ENCODE measurements at regions not wholly inside any gene's neighbourhood (a gene's known extent, or its start where the extent isn't known, plus 50 kb on each side); places are given as distances from the start of the nearest gene placed in this dataset.
"Not testable (repeated sequence)": the region's sequence is repeated elsewhere in the genome, so short reads cannot be mapped to it uniquely, and the experiment has no call there.

- WGBS (ENCODE audit: extremely low coverage, insufficient coverage, low lambda C conversion rate) = no CpG with 5 or more reads among the region's 5 CpGs
- not testable (repeated sequence) for H3K4ac ChIP-seq (ENCODE audit: low read depth, low read length); H3K9ac ChIP-seq (ENCODE audit: low read length)
These were observed 1535.1 kb downstream of the RPIA start for GRCh38 chr2:90226465-90227072.

GRCh38 chr2:90231199-90231598 is 1539.7 kb downstream of the RPIA start:
- not testable (repeated sequence) for H3K18ac ChIP-seq (ENCODE audit: low read length); H4K5ac ChIP-seq (ENCODE audit: low read length); H3K79me1 ChIP-seq (ENCODE audit: low read length); H3K4me1 ChIP-seq (ENCODE audit: control insufficient read depth, low read depth, low read length); H2BK15ac ChIP-seq (replicated peaks; ENCODE audit: low read depth); H2AK5ac ChIP-seq (ENCODE audit: low read length); H3K36me3 ChIP-seq (ENCODE audit: control insufficient read depth, insufficient read depth, low read length); H2BK5ac ChIP-seq (ENCODE audit: low read length); H3K23ac ChIP-seq (ENCODE audit: low read length); H3K9ac ChIP-seq (ENCODE audit: low read length); H4K8ac ChIP-seq (ENCODE audit: low read depth, low read length); DNase-seq; H3K27me3 ChIP-seq (ENCODE audit: insufficient read depth, low read length, poor library complexity); H3K56ac ChIP-seq (ENCODE audit: low read length); H3K4me2 ChIP-seq (ENCODE audit: low read length); H3K27ac ChIP-seq (ENCODE audit: low read depth, low read length); H2BK120ac ChIP-seq (ENCODE audit: low read depth, low read length); H3K79me2 ChIP-seq (ENCODE audit: control insufficient read depth, insufficient read depth, low read length); H3K4me3 ChIP-seq (ENCODE audit: low read length); H3K4ac ChIP-seq (ENCODE audit: low read depth, low read length)
- no CpG with 5 or more reads among the region's 4 CpGs for WGBS (ENCODE audit: extremely low coverage, insufficient coverage, low lambda C conversion rate)

More at GRCh38 chr2:90226465-90227072, 1535.1 kb downstream of the RPIA start:
- H4K5ac ChIP-seq (ENCODE audit: low read length); H3K79me1 ChIP-seq (ENCODE audit: low read length); H2BK120ac ChIP-seq (ENCODE audit: low read depth, low read length); H3K56ac ChIP-seq (ENCODE audit: low read length); H2BK5ac ChIP-seq (ENCODE audit: low read length); H3K4me1 ChIP-seq (ENCODE audit: control insufficient read depth, low read depth, low read length); H4K8ac ChIP-seq (ENCODE audit: low read depth, low read length); H2AK5ac ChIP-seq (ENCODE audit: low read length); H3K4me2 ChIP-seq (ENCODE audit: low read length); H3K18ac ChIP-seq (ENCODE audit: low read length); H2BK15ac ChIP-seq (replicated peaks; ENCODE audit: low read depth); H3K27me3 ChIP-seq (ENCODE audit: insufficient read depth, low read length, poor library complexity); H3K36me3 ChIP-seq (ENCODE audit: control insufficient read depth, insufficient read depth, low read length); H3K4me3 ChIP-seq (ENCODE audit: low read length); H3K27ac ChIP-seq (ENCODE audit: low read depth, low read length); H3K79me2 ChIP-seq (ENCODE audit: control insufficient read depth, insufficient read depth, low read length); H3K23ac ChIP-seq (ENCODE audit: low read length): not testable (repeated sequence)
- DNase-seq = peak; percentile 37

DNA sequence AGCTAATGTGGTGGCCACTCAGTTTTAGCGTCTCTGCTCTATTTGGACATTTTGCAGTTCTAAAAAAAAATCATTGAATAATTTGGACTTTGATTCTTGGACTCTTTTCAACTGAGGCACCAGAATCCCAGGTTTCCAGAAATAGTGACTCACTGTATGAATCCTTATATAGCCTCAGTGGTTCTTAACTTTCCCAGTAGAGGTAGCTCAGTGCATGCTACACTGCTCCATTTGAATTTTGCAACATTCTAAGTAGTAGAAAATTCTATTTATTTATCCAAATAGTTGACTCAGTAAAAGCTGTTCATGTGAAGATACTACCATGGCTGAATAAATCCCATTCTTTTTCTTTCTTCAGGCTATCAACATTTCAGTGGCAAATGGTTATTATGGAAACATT is 1544.0 kb downstream of the RPIA start:
- H2AK5ac ChIP-seq (ENCODE audit: low read length); H2BK5ac ChIP-seq (ENCODE audit: low read length); H3K4ac ChIP-seq (ENCODE audit: low read depth, low read length); H3K27ac ChIP-seq (ENCODE audit: low read depth, low read length); H3K4me2 ChIP-seq (ENCODE audit: low read length); H3K4me1 ChIP-seq (ENCODE audit: control insufficient read depth, low read depth, low read length); H2BK15ac ChIP-seq (replicated peaks; ENCODE audit: low read depth); H4K5ac ChIP-seq (ENCODE audit: low read length); DNase-seq; H3K36me3 ChIP-seq (ENCODE audit: control insufficient read depth, insufficient read depth, low read length); H3K27me3 ChIP-seq (ENCODE audit: insufficient read depth, low read length, poor library complexity); H4K8ac ChIP-seq (ENCODE audit: low read depth, low read length); H3K79me2 ChIP-seq (ENCODE audit: control insufficient read depth, insufficient read depth, low read length); H3K9ac ChIP-seq (ENCODE audit: low read length); H3K23ac ChIP-seq (ENCODE audit: low read length); H3K4me3 ChIP-seq (ENCODE audit: low read length); H2BK120ac ChIP-seq (ENCODE audit: low read depth, low read length); H3K79me1 ChIP-seq (ENCODE audit: low read length); H3K18ac ChIP-seq (ENCODE audit: low read length); H3K56ac ChIP-seq (ENCODE audit: low read length): not testable (repeated sequence)
- no CpG with 5 or more reads among the region's 1 CpG for WGBS (ENCODE audit: extremely low coverage, insufficient coverage, low lambda C conversion rate)

DNA sequence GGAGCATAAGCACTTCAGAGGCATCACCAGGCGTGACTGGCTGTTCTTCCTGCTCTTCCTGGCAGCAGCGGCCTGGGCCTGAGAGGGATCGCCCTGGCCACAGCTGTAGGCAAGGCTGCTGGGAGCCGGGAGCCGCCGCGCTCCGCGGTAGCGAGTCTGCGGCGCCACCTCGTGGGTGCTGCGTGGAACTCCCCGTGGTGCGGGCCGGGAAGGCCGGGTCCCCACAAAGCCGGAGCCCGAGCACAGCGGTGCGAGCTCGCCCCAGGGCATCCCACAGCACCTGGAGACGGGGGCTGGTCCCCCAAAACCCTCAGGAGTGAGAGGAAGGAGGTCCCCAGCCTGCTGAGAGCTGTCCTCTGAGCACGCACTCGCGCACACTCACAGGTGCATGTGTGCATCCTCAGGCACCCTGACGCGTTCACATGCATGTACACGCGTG is 1546.5 kb downstream of the RPIA start:
- H3K79me1 ChIP-seq (ENCODE audit: low read length); H3K27ac ChIP-seq (ENCODE audit: low read depth, low read length); H2BK120ac ChIP-seq (ENCODE audit: low read depth, low read length); H3K36me3 ChIP-seq (ENCODE audit: control insufficient read depth, insufficient read depth, low read length); H4K8ac ChIP-seq (ENCODE audit: low read depth, low read length); H2AK5ac ChIP-seq (ENCODE audit: low read length); H3K9ac ChIP-seq (ENCODE audit: low read length); H3K4me2 ChIP-seq (ENCODE audit: low read length); H3K4me1 ChIP-seq (ENCODE audit: control insufficient read depth, low read depth, low read length); H3K23ac ChIP-seq (ENCODE audit: low read length); H3K4me3 ChIP-seq (ENCODE audit: low read length); H2BK5ac ChIP-seq (ENCODE audit: low read length); H3K18ac ChIP-seq (ENCODE audit: low read length); H3K56ac ChIP-seq (ENCODE audit: low read length); H3K79me2 ChIP-seq (ENCODE audit: control insufficient read depth, insufficient read depth, low read length); H3K4ac ChIP-seq (ENCODE audit: low read depth, low read length); H4K5ac ChIP-seq (ENCODE audit: low read length); H2BK15ac ChIP-seq (replicated peaks; ENCODE audit: low read depth); H3K27me3 ChIP-seq (ENCODE audit: insufficient read depth, low read length, poor library complexity): not testable (repeated sequence)
- peak; percentile 54 for DNase-seq
- WGBS (ENCODE audit: extremely low coverage, insufficient coverage, low lambda C conversion rate) = no CpG with 5 or more reads among the region's 31 CpGs

DNA sequence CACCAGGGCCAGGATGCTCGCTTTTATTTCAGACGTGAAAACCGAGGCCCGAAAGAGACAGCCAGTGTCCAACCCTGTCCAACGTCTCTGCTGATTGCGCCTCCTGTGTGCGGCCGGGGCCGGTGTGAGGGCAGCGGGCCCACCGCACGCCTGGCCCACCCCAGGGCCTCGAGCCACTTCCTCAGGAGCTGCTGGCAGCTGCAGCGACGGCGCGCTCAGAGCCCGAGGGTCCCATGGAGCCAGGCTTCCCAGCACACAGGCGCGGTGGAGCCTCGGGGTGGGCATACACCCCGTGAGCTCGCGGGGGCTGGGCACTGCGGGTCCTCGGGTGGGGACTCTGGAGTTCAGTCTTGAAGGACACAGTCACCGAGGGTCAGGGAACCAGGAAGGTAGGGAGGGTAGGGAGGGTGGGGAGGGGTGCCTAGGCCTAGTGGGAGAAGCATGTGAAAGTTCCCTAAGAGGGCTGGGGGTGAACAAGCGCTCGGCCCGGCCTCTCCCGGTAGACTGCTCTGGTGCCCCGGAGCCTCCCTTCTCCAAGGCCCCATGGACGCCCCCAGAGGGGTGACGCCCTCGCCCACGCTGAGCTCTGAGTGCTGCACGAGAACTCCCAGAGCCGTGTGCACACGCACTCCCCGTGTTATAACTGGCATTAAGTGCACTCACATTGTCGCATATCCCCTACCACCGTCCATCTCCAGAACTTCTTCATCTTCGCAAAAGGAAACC is 1547.2 kb downstream of the RPIA start:
- not testable (repeated sequence) for H3K27me3 ChIP-seq (ENCODE audit: insufficient read depth, low read length, poor library complexity); H3K4me2 ChIP-seq (ENCODE audit: low read length); H3K79me1 ChIP-seq (ENCODE audit: low read length); H3K27ac ChIP-seq (ENCODE audit: low read depth, low read length); H3K56ac ChIP-seq (ENCODE audit: low read length); H2BK120ac ChIP-seq (ENCODE audit: low read depth, low read length); H3K79me2 ChIP-seq (ENCODE audit: control insufficient read depth, insufficient read depth, low read length); H2BK15ac ChIP-seq (replicated peaks; ENCODE audit: low read depth); H3K36me3 ChIP-seq (ENCODE audit: control insufficient read depth, insufficient read depth, low read length); H3K4ac ChIP-seq (ENCODE audit: low read depth, low read length); H4K5ac ChIP-seq (ENCODE audit: low read length); H3K23ac ChIP-seq (ENCODE audit: low read length); H4K8ac ChIP-seq (ENCODE audit: low read depth, low read length); H3K18ac ChIP-seq (ENCODE audit: low read length); H2AK5ac ChIP-seq (ENCODE audit: low read length); H3K9ac ChIP-seq (ENCODE audit: low read length); H3K4me3 ChIP-seq (ENCODE audit: low read length); H2BK5ac ChIP-seq (ENCODE audit: low read length); H3K4me1 ChIP-seq (ENCODE audit: control insufficient read depth, low read depth, low read length); DNase-seq
- no CpG with 5 or more reads among the region's 43 CpGs for WGBS (ENCODE audit: extremely low coverage, insufficient coverage, low lambda C conversion rate)

- WGBS (ENCODE audit: extremely low coverage, insufficient coverage, low lambda C conversion rate) = no CpG with 5 or more reads among the region's 6 CpGs
These were observed 1548.3 kb downstream of the RPIA start for GRCh38 chr2:90239769-90240168.

More at GRCh38 chr2:90239769-90240168, 1548.3 kb downstream of the RPIA start:
- not testable (repeated sequence) for H2BK5ac ChIP-seq (ENCODE audit: low read length); H3K4ac ChIP-seq (ENCODE audit: low read depth, low read length); H4K5ac ChIP-seq (ENCODE audit: low read length); H3K4me1 ChIP-seq (ENCODE audit: control insufficient read depth, low read depth, low read length); H3K23ac ChIP-seq (ENCODE audit: low read length); H3K4me2 ChIP-seq (ENCODE audit: low read length); H3K27me3 ChIP-seq (ENCODE audit: insufficient read depth, low read length, poor library complexity); H2BK120ac ChIP-seq (ENCODE audit: low read depth, low read length); H3K36me3 ChIP-seq (ENCODE audit: control insufficient read depth, insufficient read depth, low read length); H2BK15ac ChIP-seq (replicated peaks; ENCODE audit: low read depth); H3K9ac ChIP-seq (ENCODE audit: low read length); H3K4me3 ChIP-seq (ENCODE audit: low read length); H3K79me1 ChIP-seq (ENCODE audit: low read length); H3K79me2 ChIP-seq (ENCODE audit: control insufficient read depth, insufficient read depth, low read length); H3K56ac ChIP-seq (ENCODE audit: low read length); H4K8ac ChIP-seq (ENCODE audit: low read depth, low read length); H3K27ac ChIP-seq (ENCODE audit: low read depth, low read length); H3K18ac ChIP-seq (ENCODE audit: low read length); H2AK5ac ChIP-seq (ENCODE audit: low read length)
- DNase-seq = peak; percentile 64

Measured in mesendoderm (in vitro differentiated cells).